HepG2 (cell line): ENCODE measurements at regions not wholly inside any gene's neighbourhood (a gene's known extent, or its start where the extent isn't known, plus 50 kb on each side); places are given as distances from the start of the nearest gene placed in this dataset.

ENCODE experiments used
- ATAC-seq: fragments of 200-7000 bp; cut with Tn5 transposase; 3 replicates; pipeline ENCODE4 v1.9.1; 2020; ENCODE audit warnings: mild to moderate bottlenecking, moderate library complexity
- BruUV-seq: library from RNA; stranded (reverse); fragments of 400-500 nt; replicated peaks from 2 replicates; lab custom pipeline; 2021; lab: Mats Ljungman, UMichigan
- CTCF ChIA-PET: fragments of 300-600 bp; formaldehyde crosslinking; extraction: SDS; loops from one replicate; lab custom pipeline; 2021; ENCODE audit warnings: low total read pairs, inconsistent platforms, low intra/inter-chr PET ratio; lab: Yijun Ruan, JAX
- POLR2A ChIA-PET: fragments of 350-600 bp; sonication (Branson Sonifier 250); formaldehyde crosslinking; loops from one replicate; lab custom pipeline; 2020; ENCODE audit warnings: antibody characterized with exemption, inconsistent platforms; lab: Yijun Ruan, JAX
- DNase-seq: peaks from one replicate; pipeline ENCODE4 v3.0.0-alpha.2; 2015; ENCODE audit warnings: low spot score
- FAIRE-seq: peaks from 3 replicates; lab custom pipeline; 2011; peaks lifted over from hg19 to GRCh38; lab: Jason Lieb, UNC
- H2AFZ ChIP-seq: one replicate; pipeline ENCODE4 v1.6.1; 2011; ENCODE audit warnings: low read length, inconsistent platforms
- H3K27ac ChIP-seq: fragments of 300-600 bp; 3 replicates; pipeline ENCODE4 v1.8.0; 2011; ENCODE audit warnings: mixed run types, mild to moderate bottlenecking, mixed read lengths, low read length, inconsistent platforms; ENCODE audit not compliant: insufficient read depth; ENCODE audit errors: extremely low read length
- H3K27me3 ChIP-seq, 2 experiments: fragments of 200-600 bp in 1 of 2; 2 replicates in 1 of 2; 3 replicates in 1 of 2; pipeline versions ENCODE4 v1.6.0 to v1.8.0; 2011; ENCODE audit warnings: low read length in 2 of 2, mild to moderate bottlenecking in 2 of 2, moderate library complexity in 2 of 2, inconsistent platforms in 1 of 2; ENCODE audit not compliant: insufficient read depth in 2 of 2, control insufficient read depth in 1 of 2
- H3K36me3 ChIP-seq, 2 experiments: fragments of 200-600 bp in 1 of 2; replicated peaks in 1 of 2; 2 replicates in 1 of 2; 3 replicates in 1 of 2; pipeline versions ENCODE4 v1.5.1 to v1.8.0; 2011; ENCODE audit warnings: low read length in 2 of 2, inconsistent platforms in 1 of 2; ENCODE audit not compliant: insufficient read depth in 2 of 2, control insufficient read depth in 1 of 2
- H3K4me1 ChIP-seq: 2 replicates; pipeline ENCODE4 v1.5.1; 2012; ENCODE audit warnings: low read length, inconsistent platforms; ENCODE audit not compliant: insufficient read depth
- H3K4me2 ChIP-seq: 2 replicates; pipeline ENCODE4 v1.6.0; 2011; ENCODE audit warnings: low read depth, low read length, inconsistent platforms
- H3K4me3 ChIP-seq, 3 experiments: fragments of 200-600 bp in 1 of 3; sonication (generic), shearing (Covaris generic) in 1 of 3; replicated peaks in 1 of 3; 2 replicates each; pipeline ENCODE4 v1.5.1; 2011 to 2016; ENCODE audit warnings: low read length in 3 of 3, inconsistent platforms in 2 of 3, low read depth in 2 of 3, mild to moderate bottlenecking in 2 of 3, control low read depth in 1 of 3, mixed read lengths in 1 of 3; ENCODE audit not compliant: insufficient read depth in 1 of 3
- H3K79me2 ChIP-seq: one replicate; pipeline ENCODE4 v1.6.1; 2011; ENCODE audit warnings: low read length, inconsistent platforms; ENCODE audit not compliant: insufficient read depth
- H3K9ac ChIP-seq: 2 replicates; pipeline ENCODE4 v1.6.0; 2011; ENCODE audit warnings: mild to moderate bottlenecking, low read depth, low read length, inconsistent platforms; ENCODE audit not compliant: insufficient read depth
- H3K9me3 ChIP-seq: 2 replicates; pipeline ENCODE4 v1.5.1; 2012; ENCODE audit warnings: mild to moderate bottlenecking, low read length
- H4K20me1 ChIP-seq: 2 replicates; pipeline ENCODE4 v1.6.0; 2011; ENCODE audit warnings: inconsistent platforms, mild to moderate bottlenecking, low read length, moderate library complexity; ENCODE audit not compliant: insufficient read depth
- ARHGAP35 ChIP-seq: sonication (generic); formaldehyde crosslinking; IDR thresholded peaks from 2 replicates; pipeline ENCODE4 v1.9.0; 2022; ENCODE audit warnings: mild to moderate bottlenecking, inconsistent platforms, moderate library complexity, missing genetic modification reagents, borderline replicate concordance
- CENPX ChIP-seq: sonication (generic); formaldehyde crosslinking; IDR thresholded peaks from 2 replicates; pipeline ENCODE4 v1.9.0; 2021; ENCODE audit warnings: mild to moderate bottlenecking, missing genetic modification reagents, moderate library complexity
- FOXA3 ChIP-seq: IDR thresholded peaks from 2 replicates; pipeline ENCODE4 v1.6.1; 2016; ENCODE audit warnings: missing genetic modification reagents, missing compliant biosample characterization
- HDAC6 ChIP-seq: fragments of 200-600 bp; sonication (generic); IDR thresholded peaks from 2 replicates; pipeline ENCODE4 v1.7.0; 2017; ENCODE audit warnings: mild to moderate bottlenecking, antibody characterized with exemption, low read length, low read depth
- HNF1A ChIP-seq, 2 experiments: sonication (generic) in 1 of 2; formaldehyde crosslinking in 1 of 2; IDR thresholded peaks; 2 replicates each; pipeline versions ENCODE4 v1.4.0 to v1.6.1; 2016 to 2020; ENCODE audit warnings: borderline replicate concordance in 1 of 2, low read depth in 1 of 2, mild to moderate bottlenecking in 1 of 2, missing genetic modification reagents in 1 of 2
- STAT6 ChIP-seq: sonication (generic); formaldehyde crosslinking; IDR thresholded peaks from 2 replicates; pipeline ENCODE4 v1.4.0; 2020; ENCODE audit warnings: missing genetic modification reagents, mild to moderate bottlenecking, borderline replicate concordance
- WGBS: methylation state at CpG from one replicate; pipeline ENCODE4 v1.1.6; 2017; ENCODE audit warnings: low lambda C conversion rate; 5-methylcytosine and 5-hydroxymethylcytosine counted together
- in situ Hi-C: cut with HindIII; loops from 2 replicates; pipeline ENCODE4 v1.10.0; 2017; ENCODE audit warnings: low pct_unique_long_range_greater_than_20kb; ENCODE audit not compliant: extremely low pct_ligation_motif_present
- intact Hi-C: fragments of 100-400 bp; cut with micrococcal nuclease; formaldehyde crosslinking; loops from one replicate; pipeline ENCODE4 v1.10.0; 2022; ENCODE audit not compliant: unreplicated experiment
- TF ChIP-seq, protein P1 (sequence below): sonication (generic); formaldehyde crosslinking; IDR thresholded peaks from 2 replicates; pipeline ENCODE4 v1.5.1; 2020; ENCODE audit warnings: mild to moderate bottlenecking, missing genetic modification reagents, borderline replicate concordance

DNA sequence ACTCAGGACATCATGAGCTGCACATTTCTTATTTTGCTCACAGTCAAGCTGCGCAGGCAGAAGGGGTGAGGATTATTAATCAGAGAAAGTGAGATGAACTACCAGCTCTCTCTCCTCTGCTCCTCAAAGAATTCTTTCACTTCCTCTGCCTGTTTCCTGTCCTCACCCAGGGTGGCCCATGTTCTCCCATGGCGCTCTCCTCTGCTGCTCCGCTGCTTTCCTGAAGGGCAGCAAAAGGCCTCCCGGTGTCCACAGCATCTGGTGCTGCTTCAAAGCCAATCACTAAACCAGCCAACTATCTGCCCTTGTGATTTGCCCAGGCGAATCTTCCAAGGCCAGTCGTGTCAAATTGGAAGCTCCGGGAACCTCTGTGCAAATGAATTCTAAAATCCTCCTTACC is 324.2 kb downstream of the TPBG start (continued):
- TF ChIP-seq STAT6 (CRISPR knock-in tag): no peak
- no peak for TF ChIP-seq ARHGAP35 (CRISPR knock-in tag)
- TF ChIP-seq HNF1A (IDR thresholded peaks at IDR 0.05; ENCODE audit: low read depth): no peak
- no peak for TF ChIP-seq HNF1A (CRISPR knock-in tag; IDR thresholded peaks at IDR 0.05; ENCODE audit: borderline replicate concordance)
- no peak for TF ChIP-seq HDAC6

GRCh38 chr6:82690283-82690682 is 326.7 kb downstream of the TPBG start:
- ATAC-seq (no peak), DNase-seq (no peak), FAIRE-seq (no peak)
- Histone ChIP-seq H4K20me1 (no peaks in the 10 kb centered on the region), H3K9me3 (no peaks in the 10 kb centered on the region), H3K9ac (no peak overlapping the region), H3K4me2 (no peak overlapping the region), H3K36me3 (no peaks in the 10 kb centered on the region), H3K27ac (no peak overlapping the region), H3K79me2 (no peaks in the 10 kb centered on the region), H3K4me3 (no peak overlapping the region), H3K27me3 (no peaks in the 10 kb centered on the region), H2AFZ (no peak overlapping the region), H3K4me1 (peaks cover 6% of the 10 kb centered on the region)
- WGBS: 14% methylated on average over 6 of the region's 6 CpGs
- in situ Hi-C loops: no loop called here
- no peak for TF ChIP-seq CENPX (CRISPR knock-in tag)
- TF ChIP-seq, protein P1, sequence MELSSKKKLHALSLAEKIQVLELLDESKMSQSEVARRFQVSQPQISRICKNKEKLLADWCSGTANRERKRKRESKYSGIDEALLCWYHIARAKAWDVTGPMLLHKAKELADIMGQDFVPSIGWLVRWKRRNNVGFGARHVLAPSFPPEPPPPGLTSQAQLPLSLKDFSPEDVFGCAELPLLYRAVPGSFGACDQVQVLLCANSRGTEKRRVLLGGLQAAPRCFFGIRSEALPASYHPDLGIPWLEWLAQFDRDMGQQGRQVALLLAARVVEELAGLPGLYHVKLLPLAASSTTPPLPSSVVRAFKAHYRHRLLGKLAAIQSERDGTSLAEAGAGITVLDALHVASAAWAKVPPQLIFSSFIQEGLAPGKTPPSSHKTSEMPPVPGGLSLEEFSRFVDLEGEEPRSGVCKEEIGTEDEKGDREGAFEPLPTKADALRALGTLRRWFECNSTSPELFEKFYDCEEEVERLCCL (CRISPR knock-in tag): no peak
- no peak for TF ChIP-seq FOXA3
- CTCF ChIA-PET: no interaction called here
- intact Hi-C loops: no loop called here
- no TSS peak for BruUV-seq
- POLR2A ChIA-PET: no interaction called here
